ENCODE measurements at regions not wholly inside any gene's neighbourhood (a gene's known extent, or its start where the extent isn't known, plus 50 kb on each side); places are given as distances from the start of the nearest gene placed in this dataset.
"Not testable (repeated sequence)": the region's sequence is repeated elsewhere in the genome, so short reads cannot be mapped to it uniquely, and the experiment has no call there.

DNA sequence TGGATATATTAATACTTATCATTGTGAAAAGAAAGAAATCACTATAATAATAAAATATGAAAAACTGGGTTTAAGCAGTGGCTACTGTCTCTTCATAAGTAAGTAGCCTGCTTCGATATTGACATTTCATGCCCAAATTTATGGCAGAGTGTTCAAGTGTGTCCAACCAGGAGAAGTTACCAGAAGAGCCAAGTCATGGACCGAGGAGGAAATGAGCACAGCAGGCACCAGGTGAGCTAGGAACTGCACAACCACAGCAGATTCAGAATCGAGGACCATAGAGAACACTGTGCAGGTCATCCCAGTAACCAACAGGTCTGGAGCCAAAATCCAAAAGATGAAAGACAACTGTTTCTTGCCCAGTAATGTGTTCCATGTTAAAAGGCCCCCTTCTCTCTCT, 79.9 kb upstream of the ABCB5 start:
- Mint-ChIP-seq H3K4me3 (no peak overlapping the region), H3K4me1 (no peaks in the 10 kb centered on the region), H3K9me3 (peaks cover 1% of the 10 kb centered on the region), H3K36me3 (ENCODE audit: low read depth) (no peaks in the 10 kb centered on the region), H3K27ac (no peak overlapping the region), H3K27me3 (no peaks in the 10 kb centered on the region)
- no peak for DNase-seq
- ChIA-PET CTCF (no interaction called here), POLR2A (no interaction called here)

DNA sequence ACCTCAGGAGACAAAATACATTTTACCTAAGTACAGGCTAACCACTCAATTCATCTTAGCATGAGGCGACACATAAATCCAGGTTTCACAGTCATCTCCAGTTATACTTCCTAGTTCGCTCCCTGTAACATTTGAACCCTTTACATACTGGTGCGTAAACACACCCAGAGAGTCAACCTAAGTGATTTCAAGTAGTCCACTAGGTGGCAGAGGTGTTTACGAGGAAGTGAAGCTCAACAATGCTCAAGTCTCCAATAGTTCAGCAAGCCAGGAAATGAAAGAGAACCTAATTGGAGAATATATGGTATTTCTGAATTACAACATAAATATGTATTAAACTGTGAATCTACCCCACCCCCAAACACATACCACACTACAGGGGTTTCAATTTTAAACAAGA, 76.3 kb upstream of the ABCB5 start:
- CTCF ChIA-PET = no interaction called here
- no peaks in the 10 kb centered on the region for H3K27me3 Mint-ChIP-seq

DNA sequence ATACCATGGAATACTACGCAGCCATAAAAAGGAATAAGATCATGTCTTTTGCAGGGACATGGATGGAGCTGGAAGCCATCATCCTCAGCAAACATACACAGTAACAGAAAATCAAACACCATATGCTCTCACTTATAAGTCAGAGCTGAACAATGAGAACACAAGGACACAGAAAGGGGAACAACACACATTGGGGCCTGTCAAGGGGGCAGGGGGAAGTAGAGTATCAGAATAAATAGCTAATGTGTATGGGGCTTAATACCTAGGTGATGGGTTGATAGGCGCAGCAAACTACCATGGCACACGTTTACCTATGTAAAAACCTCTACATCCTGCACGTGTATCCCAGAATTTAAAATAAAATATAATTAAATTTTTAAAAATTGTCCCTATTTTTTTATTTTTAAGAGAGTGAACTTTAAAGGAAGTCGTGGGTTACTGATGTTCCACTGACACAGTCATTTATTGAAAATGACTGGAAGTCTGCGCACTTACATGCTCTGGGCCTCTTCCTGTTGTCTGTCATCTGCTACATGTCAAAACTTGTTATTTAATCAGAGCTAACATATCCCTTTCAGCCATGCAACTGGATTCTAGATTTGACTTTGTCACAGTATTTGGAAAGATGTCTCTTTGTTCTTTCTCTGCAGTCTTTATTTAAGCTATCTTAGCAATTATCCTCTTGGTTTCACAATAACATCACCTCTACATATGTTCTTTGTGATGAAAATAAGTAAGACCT, 73.7 kb upstream of the ABCB5 start:
- no peak overlapping the region for H3K27ac Mint-ChIP-seq
- DNase-seq = no peak
- H3K4me3 Mint-ChIP-seq = no peak overlapping the region
- ChIA-PET CTCF (no interaction called here), POLR2A (no interaction called here)
- H3K9me3 Mint-ChIP-seq = peaks cover 5% of the 10 kb centered on the region
- H3K4me1 Mint-ChIP-seq = no peaks in the 10 kb centered on the region
- H3K27me3 Mint-ChIP-seq = no peaks in the 10 kb centered on the region
- no peaks in the 10 kb centered on the region for H3K36me3 Mint-ChIP-seq (ENCODE audit: low read depth)

More for the DNA sequence above, 76.3 kb upstream of the ABCB5 start:
- Mint-ChIP-seq H3K4me1 (no peaks in the 10 kb centered on the region), H3K27ac (no peak overlapping the region), H3K36me3 (ENCODE audit: low read depth) (no peaks in the 10 kb centered on the region), H3K9me3 (peaks cover 5% of the 10 kb centered on the region), H3K4me3 (no peak overlapping the region)
- POLR2A ChIA-PET = no interaction called here
- no peak for DNase-seq

DNA sequence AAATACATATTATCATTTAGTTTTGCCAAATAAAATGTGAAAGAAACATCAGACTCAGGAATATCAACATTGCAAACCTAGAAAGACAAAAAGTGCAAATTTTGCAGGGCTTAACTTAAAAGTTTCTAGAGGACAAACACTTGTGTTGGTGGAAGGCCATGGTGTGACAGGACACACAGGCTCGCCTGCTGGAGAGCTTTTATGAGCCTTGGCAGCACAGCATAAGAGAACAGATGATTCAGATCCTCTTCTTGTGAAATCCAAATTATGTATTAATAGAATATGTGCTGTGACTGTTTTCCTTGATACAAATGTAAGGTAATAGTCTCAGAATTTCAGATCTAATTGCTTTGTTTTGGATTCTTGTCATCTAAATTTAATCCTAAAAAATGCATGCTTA, 72.9 kb upstream of the ABCB5 start:
- CTCF ChIA-PET = no interaction called here
- Mint-ChIP-seq H3K9me3 (peaks cover 5% of the 10 kb centered on the region), H3K4me3 (no peak overlapping the region), H3K27me3 (no peaks in the 10 kb centered on the region), H3K36me3 (ENCODE audit: low read depth) (no peaks in the 10 kb centered on the region), H3K4me1 (no peaks in the 10 kb centered on the region), H3K27ac (no peak overlapping the region)
- POLR2A ChIA-PET = no interaction called here
- no peak for DNase-seq

DNA sequence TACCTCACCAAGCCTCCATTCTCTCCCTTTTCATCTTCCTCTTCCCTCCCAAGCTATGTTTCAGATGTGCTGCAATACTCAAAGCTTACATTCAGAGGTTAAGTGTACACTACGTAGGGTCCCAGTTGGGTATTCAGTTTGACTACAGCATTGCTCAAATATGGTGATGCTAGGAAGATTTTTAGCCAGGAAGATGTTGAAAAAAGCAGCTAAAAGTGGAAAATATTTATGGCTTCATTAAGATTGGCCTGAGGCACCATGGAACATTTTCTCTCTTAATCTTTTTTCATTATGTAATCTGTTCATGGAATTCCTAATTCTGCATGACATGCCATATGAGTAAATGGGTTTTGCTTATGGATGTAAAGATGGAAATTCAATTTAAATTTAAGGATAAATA, 72.0 kb upstream of the ABCB5 start:
- H3K4me1 Mint-ChIP-seq = no peaks in the 10 kb centered on the region
- DNase-seq = no peak
- no peaks in the 10 kb centered on the region for H3K27me3 Mint-ChIP-seq
- H3K4me3 Mint-ChIP-seq = no peak overlapping the region
- CTCF ChIA-PET = no interaction called here
- H3K27ac Mint-ChIP-seq = no peak overlapping the region
- POLR2A ChIA-PET = no interaction called here
- no peaks in the 10 kb centered on the region for H3K36me3 Mint-ChIP-seq (ENCODE audit: low read depth)
- H3K9me3 Mint-ChIP-seq = peaks cover 5% of the 10 kb centered on the region

DNA sequence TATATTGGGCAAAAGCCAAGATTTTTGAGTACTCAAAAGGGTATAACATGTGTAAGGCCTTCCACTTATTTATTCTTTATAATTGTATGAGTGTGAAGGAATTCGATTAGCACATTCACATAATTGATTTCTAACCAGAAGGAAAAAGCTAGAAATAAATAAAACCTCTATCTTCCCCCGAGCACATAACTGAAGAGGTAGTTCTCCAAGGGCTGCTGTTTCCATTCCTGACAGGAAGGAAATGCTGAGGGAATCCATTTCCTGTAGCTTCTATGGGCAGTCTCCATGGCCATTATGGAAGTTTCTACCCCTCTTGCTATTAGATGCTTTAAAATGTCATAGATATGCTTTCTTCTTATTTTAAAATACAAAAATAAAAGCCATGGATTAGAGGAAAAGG, 70.5 kb upstream of the ABCB5 start:
- Mint-ChIP-seq H3K4me1 (no peaks in the 10 kb centered on the region), H3K9me3 (peaks cover 5% of the 10 kb centered on the region), H3K36me3 (ENCODE audit: low read depth) (no peaks in the 10 kb centered on the region), H3K27ac (no peak overlapping the region), H3K4me3 (no peak overlapping the region), H3K27me3 (no peaks in the 10 kb centered on the region)
- no peak for DNase-seq
- POLR2A ChIA-PET = no interaction called here
- CTCF ChIA-PET = no interaction called here

DNA sequence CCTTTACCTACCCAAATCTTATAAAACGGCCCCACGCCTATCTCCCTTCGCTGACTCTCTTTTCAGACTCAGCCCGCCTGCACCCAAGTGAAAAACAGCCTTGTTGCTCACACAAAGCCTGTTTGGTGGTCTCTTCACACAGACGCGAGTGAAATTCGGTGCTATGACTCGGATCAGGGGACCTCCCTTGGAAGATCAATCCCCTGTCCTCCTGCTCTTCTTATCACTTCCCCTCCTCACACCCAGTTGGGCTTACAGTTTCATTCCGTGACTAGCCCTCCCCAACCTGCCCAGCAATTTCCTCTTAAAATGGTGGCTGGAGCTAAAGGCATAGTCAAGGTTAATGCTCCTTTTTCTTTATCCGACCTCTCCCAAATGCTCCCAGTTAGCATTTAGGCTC, 68.5 kb upstream of the ABCB5 start:
- CTCF ChIA-PET; H3K27me3 Mint-ChIP-seq; H3K4me3 Mint-ChIP-seq; H3K4me1 Mint-ChIP-seq; H3K36me3 Mint-ChIP-seq (ENCODE audit: low read depth); H3K27ac Mint-ChIP-seq; DNase-seq; POLR2A ChIA-PET; H3K9me3 Mint-ChIP-seq: not testable (repeated sequence)

DNA sequence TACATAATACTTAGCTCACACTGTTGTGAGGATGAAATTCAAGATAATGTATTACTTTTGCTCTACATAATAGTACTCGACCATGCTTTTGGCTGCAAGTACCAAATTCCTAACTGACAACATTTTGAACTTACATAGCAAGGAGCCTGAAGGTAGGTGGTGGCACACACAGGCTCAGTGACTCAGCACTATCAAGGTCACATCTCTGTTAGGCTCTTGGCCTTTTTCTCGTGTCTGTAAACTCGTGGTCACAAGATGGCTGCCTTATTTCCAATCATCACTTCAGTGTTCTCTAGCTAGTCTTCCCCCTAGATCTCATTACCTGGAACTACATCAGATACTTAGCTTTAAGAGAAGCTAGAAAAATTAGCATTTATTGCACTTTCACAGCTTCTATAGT, 61.4 kb upstream of the ABCB5 start:
- no peaks in the 10 kb centered on the region for H3K27me3 Mint-ChIP-seq
- no peaks in the 10 kb centered on the region for H3K36me3 Mint-ChIP-seq (ENCODE audit: low read depth)
- H3K4me3 Mint-ChIP-seq = no peak overlapping the region
- H3K4me1 Mint-ChIP-seq = no peaks in the 10 kb centered on the region
- POLR2A ChIA-PET = no interaction called here
- CTCF ChIA-PET = no interaction called here
- no peak overlapping the region for H3K27ac Mint-ChIP-seq
- no peak for DNase-seq
- no peaks in the 10 kb centered on the region for H3K9me3 Mint-ChIP-seq

DNA sequence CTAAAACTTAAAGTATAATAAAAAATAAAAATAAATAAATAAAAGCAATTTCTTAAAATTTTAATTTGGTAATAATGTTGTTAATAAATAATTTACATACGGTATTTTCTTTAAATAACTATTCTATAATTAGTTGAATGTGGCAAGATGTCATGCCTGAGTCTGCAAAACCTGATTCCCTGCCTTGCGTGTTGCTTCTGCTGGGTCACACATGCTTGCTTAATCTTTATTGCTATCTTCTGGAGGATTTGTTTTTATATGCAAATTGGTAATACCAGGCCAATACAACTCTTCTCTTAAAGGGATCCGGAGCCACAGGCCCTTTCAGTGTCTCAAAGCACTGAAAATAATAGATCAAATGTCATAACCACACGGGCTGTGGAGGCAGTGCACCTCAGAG, 59.4 kb upstream of the ABCB5 start:
- Mint-ChIP-seq H3K9me3 (no peaks in the 10 kb centered on the region), H3K36me3 (ENCODE audit: low read depth) (no peaks in the 10 kb centered on the region), H3K4me3 (no peak overlapping the region), H3K27ac (no peak overlapping the region), H3K4me1 (no peaks in the 10 kb centered on the region), H3K27me3 (no peaks in the 10 kb centered on the region)
- no peak for DNase-seq
- CTCF ChIA-PET = no interaction called here
- POLR2A ChIA-PET = no interaction called here

DNA sequence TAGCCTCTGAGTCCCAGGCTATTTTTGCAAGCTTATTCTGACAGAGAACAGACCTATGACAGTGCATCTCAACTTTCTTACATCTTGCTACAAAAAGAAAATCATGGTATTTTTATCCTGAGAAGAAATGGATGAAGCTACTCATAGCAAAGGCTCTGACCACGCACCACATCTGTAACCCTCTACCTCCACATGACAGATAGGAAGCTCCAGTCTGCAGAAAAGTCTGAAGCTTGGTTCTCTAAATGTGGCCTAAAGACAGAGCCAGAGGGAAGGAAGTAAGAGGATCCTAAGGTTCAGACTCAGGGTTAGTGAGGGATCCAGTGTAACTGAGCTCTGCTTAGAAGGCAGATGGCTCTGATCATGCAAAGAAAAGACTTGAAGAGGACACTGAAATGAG, 58.4 kb upstream of the ABCB5 start:
- CTCF ChIA-PET = interaction anchor here (0.6 kb wide), 1 partner anchor 55 kb away, joined by 3 read pairs; no protein-coding TSS in a partner anchor
- no peak overlapping the region for H3K27ac Mint-ChIP-seq
- H3K27me3 Mint-ChIP-seq = no peaks in the 10 kb centered on the region
- no peaks in the 10 kb centered on the region for H3K36me3 Mint-ChIP-seq (ENCODE audit: low read depth)
- H3K9me3 Mint-ChIP-seq = no peaks in the 10 kb centered on the region
- POLR2A ChIA-PET = no interaction called here
- no peaks in the 10 kb centered on the region for H3K4me1 Mint-ChIP-seq
- no peak for DNase-seq
- H3K4me3 Mint-ChIP-seq = no peak overlapping the region

DNA sequence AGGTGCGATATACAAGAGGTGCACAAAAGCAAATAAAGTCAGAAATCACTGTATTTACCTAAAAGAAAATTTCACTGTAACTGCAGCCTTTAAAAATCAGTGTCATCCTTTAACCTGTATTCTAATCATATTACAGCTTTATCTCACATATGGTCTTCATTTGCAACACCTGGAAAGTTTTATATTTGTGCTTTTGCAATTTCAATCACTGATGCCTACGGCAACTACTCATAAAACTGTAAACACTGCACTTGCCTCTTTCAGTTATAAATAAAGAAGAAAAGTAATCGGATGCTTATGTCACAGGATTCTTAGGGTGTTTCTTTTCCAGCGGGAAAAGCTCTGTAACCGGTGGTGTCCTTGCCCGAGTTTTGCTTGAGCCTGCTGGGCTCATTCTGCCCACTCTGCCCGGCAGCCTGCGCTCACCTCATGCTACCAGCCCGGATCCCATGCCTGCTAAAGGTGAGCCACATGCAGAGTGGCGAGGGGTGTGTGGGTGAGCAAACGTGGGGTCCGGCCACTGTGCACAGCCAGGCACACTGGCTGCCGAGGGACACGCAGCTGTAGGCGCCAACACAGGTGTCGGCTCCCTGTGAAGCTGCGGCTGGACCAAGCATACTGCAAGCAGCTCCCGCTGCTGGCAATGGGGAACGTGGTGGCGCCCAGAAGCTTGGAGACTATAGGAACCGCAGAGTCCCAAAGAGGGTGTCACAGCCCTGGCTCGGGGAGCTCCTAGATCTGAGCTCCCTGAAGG, 56.3 kb upstream of the ABCB5 start:
- no peaks in the 10 kb centered on the region for H3K4me1 Mint-ChIP-seq
- CTCF ChIA-PET = interaction anchor here (0.6 kb wide), 1 partner anchor 1437 kb away, joined by 5 read pairs; no protein-coding TSS in a partner anchor

DNA sequence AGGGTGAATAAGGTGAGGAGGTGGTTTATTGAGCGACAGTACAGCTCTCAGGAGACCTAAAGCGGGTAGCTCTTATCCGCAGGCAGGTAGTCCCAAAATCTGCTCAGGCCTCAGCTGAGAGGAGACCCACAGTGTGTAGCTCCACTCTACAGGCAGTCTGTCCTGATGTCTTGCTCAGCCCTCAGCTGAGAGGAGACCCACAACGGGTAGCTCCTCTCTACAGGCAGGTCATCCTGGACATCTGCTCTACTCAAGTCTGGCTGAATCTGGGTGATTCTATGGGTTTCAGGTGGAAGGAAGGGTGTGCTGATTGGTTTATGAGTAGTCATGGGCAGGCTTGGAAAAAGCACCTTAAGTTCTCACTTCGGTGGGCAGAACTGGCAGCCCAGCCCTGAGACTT, 55.6 kb upstream of the ABCB5 start:
- Mint-ChIP-seq H3K27me3 (no peaks in the 10 kb centered on the region), H3K4me3 (no peak overlapping the region), H3K9me3 (no peaks in the 10 kb centered on the region), H3K4me1 (no peaks in the 10 kb centered on the region), H3K27ac (no peak overlapping the region), H3K36me3 (ENCODE audit: low read depth) (no peaks in the 10 kb centered on the region)
- ChIA-PET POLR2A (no interaction called here), CTCF (no interaction called here)
- DNase-seq = no peak

More for the DNA sequence above, 56.3 kb upstream of the ABCB5 start:
- POLR2A ChIA-PET = no interaction called here
- Mint-ChIP-seq H3K27ac (no peak overlapping the region), H3K36me3 (ENCODE audit: low read depth) (no peaks in the 10 kb centered on the region), H3K4me3 (no peak overlapping the region), H3K27me3 (no peaks in the 10 kb centered on the region), H3K9me3 (no peaks in the 10 kb centered on the region)
- DNase-seq = no peak

DNA sequence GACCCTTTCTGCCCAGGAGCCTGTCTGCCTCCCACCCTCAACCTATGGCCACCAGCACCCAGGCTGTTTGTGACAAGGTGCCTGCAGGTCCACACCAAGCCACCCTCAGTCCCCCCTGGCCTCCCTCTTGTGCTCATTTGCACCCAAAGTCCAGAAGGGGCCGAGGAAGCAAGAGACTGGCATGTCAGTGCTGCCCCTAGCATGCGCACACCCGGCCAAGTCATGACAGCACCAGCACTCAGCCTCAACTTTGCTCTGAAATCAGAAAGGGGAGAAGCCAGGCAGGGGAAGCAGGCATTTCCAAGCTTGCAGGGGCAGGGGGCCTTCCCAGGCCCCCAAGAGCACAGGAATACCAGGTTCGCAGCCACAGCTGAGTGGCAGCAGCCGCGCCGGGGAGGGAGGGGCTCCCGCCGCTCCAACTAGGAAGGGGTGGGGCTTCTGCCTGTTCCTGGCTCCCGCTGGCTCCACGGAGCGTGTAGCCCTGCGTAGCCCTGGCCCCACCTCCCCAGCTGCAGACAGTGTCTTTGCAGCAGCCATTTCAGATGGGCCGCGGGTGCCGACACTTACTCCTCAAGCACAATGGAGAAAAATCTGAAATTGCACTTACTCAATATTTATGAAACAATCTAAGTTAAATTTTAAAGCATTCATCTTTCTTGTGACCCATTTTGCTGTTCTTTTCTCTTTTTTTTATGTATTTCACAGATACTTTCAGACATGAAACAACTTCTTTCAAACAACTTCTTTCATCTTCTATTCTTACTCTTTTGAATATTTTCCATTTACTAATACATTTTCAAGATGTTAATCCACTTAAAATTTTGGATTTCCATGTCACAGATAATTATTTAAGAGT, 54.9 kb upstream of the ABCB5 start:
- Mint-ChIP-seq H3K9me3 (no peaks in the 10 kb centered on the region), H3K4me1 (no peaks in the 10 kb centered on the region), H3K4me3 (no peak overlapping the region), H3K27ac (no peak overlapping the region), H3K36me3 (ENCODE audit: low read depth) (no peaks in the 10 kb centered on the region), H3K27me3 (no peaks in the 10 kb centered on the region)
- POLR2A ChIA-PET = no interaction called here
- no peak for DNase-seq
- CTCF ChIA-PET = no interaction called here

Data from activated CD4-positive, alpha-beta T cell treated with anti-CD3 and anti-CD28 coated beads, Interleukin-2, amount 10 ng/mL, durations not matched to agents 7 days and 5 days (primary cell).